ENCODE measurements at regions not wholly inside any gene's neighbourhood (a gene's known extent, or its start where the extent isn't known, plus 50 kb on each side); places are given as distances from the start of the nearest gene placed in this dataset.
A peak's percentile ranks its signal among the peaks of the same experiment; 100 is the strongest.
"Not testable (repeated sequence)": the region's sequence is repeated elsewhere in the genome, so short reads cannot be mapped to it uniquely, and the experiment has no call there.

DNA sequence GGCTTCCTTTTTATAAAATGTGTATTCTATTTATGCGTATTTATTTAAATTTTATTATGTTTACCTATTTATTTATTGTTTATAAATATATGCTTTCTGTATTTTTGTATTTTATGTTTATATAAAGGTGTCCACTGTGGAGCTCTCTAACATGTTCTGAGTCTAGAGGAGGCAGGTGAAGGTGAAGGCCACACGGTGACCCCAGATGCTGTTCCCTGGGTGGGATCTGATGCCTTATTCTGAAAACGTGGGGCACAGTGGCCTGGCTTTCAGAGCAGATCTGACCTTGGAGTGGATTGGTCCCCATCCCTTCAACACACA, 104.7 kb upstream of the SLC7A14 start:
- Mint-ChIP-seq H3K4me1 (no peaks in the 10 kb centered on the region), H3K36me3 (no peaks in the 10 kb centered on the region), H3K4me3 (no peak overlapping the region), H3K27me3 (no peaks in the 10 kb centered on the region), H3K9me3 (no peaks in the 10 kb centered on the region), H3K27ac (no peak overlapping the region)
- no peaks in the 10 kb centered on the region for H3K36me3 ChIP-seq (ENCODE audit: insufficient read depth, low read length)
- H3K27me3 ChIP-seq (ENCODE audit: insufficient read depth, low read length): no peaks in the 10 kb centered on the region
- no peak overlapping the region for H3K4me3 ChIP-seq (ENCODE audit: low read length in 2 of 2)
- no peaks in the 10 kb centered on the region for H3K9me3 ChIP-seq (ENCODE audit: control insufficient read depth in 1 of 2, low read length in 2 of 2)
- intact Hi-C loops (cut with micrococcal nuclease): loop anchor here (1.0 to 2.0 kb wide), 2 partner anchors 276 to 828 kb away; no protein-coding TSS in a partner anchor
- POLR2A ChIA-PET (ENCODE audit: partially characterized antibody): no interaction called here
- DNase-seq: no peak
- H3K4me1 ChIP-seq (ENCODE audit: insufficient read depth, low read length): no peaks in the 10 kb centered on the region
- CTCF ChIA-PET (ENCODE audit: partially characterized antibody): no interaction called here
- H3K27ac ChIP-seq (ENCODE audit: low read depth, low read length): no peak overlapping the region

DNA sequence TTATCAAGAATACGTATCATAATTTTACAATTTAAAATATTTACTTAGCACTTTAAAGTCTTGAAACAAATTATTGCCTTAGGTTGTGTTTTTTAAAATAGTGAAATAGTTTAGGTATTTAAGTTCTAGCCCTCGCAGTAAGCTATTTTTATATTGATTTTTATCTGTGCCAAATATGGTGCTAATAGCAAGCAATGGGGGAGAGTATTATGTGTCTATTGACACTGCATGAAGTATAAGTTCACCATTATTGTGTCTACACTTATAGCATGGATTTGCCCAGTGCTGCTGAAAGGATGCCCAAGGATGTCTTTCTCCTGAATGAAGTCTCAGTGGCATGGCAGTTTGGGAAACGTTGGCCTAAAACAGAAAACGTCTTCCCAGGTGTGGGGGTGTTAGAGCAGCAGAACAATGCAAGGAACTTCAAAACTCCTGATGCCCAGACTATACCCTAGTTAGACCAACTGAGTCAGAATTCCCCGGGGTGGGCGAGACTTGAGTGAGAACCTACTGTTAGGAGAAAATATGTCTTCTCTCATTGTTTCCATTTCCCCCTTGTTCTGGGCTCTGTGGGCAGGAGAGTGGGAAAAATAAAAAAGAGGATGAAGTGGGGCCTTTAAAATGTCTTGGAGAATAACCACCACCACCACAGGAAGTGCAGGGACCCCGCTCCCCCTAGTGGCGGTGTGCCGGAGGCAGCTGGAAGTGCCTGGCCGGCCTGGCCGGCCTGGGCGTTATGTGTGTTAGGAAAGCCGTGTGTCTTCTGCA, 104.2 kb upstream of the SLC7A14 start:
- POLR2A ChIA-PET (ENCODE audit: partially characterized antibody): no interaction called here
- H3K36me3 ChIP-seq (ENCODE audit: insufficient read depth, low read length): no peaks in the 10 kb centered on the region

DNA sequence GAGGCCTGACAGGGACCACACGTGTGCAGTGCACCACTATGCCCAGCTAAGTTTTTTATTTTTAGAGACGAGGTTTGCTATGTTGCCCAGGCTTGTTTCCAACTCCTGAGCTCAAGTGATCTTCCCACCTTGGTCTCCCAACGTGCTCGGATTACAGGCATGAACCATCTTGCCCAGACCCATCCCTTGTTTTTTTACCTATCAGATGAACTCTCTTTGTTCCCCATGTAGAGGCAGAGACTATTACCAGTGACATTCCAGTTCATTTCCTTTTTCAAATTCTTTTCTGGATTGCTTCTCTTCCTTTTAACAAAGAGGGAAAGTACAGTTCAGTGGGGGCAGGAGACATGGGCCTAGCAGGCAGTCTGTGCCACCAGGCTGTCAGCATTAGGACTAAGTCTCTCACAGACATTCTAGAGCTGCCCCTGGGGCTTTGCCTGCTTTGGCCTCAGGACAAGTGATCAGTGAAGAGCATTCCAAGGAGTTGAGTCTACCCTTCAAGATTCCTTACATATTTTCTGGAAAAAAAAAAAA, 103.5 kb upstream of the SLC7A14 start:
- POLR2A ChIA-PET (ENCODE audit: partially characterized antibody): no interaction called here
- no peaks in the 10 kb centered on the region for H3K9me3 ChIP-seq (ENCODE audit: control insufficient read depth in 1 of 2, low read length in 2 of 2)
- no peak overlapping the region for H3K4me3 ChIP-seq (ENCODE audit: low read length in 2 of 2)
- no peaks in the 10 kb centered on the region for H3K4me1 ChIP-seq (ENCODE audit: insufficient read depth, low read length)
- Mint-ChIP-seq H3K4me1 (no peaks in the 10 kb centered on the region), H3K27me3 (no peaks in the 10 kb centered on the region), H3K4me3 (no peak overlapping the region), H3K36me3 (no peaks in the 10 kb centered on the region), H3K9me3 (no peaks in the 10 kb centered on the region), H3K27ac (no peak overlapping the region)
- no peaks in the 10 kb centered on the region for H3K36me3 ChIP-seq (ENCODE audit: insufficient read depth, low read length)
- no peak for DNase-seq
- H3K27me3 ChIP-seq (ENCODE audit: insufficient read depth, low read length): no peaks in the 10 kb centered on the region
- no peak overlapping the region for H3K27ac ChIP-seq (ENCODE audit: low read depth, low read length)
- intact Hi-C loops (cut with micrococcal nuclease): no loop called here
- CTCF ChIA-PET (ENCODE audit: partially characterized antibody): interaction anchor here (1.5 kb wide), 1 partner anchor 276 kb away, joined by 3 read pairs; no protein-coding TSS in a partner anchor

More for the DNA sequence above, 104.2 kb upstream of the SLC7A14 start:
- CTCF ChIA-PET (ENCODE audit: partially characterized antibody): interaction anchor here (1.5 kb wide), 1 partner anchor 276 kb away, joined by 3 read pairs; no protein-coding TSS in a partner anchor
- Mint-ChIP-seq H3K4me3 (no peak overlapping the region), H3K27ac (no peak overlapping the region), H3K4me1 (no peaks in the 10 kb centered on the region), H3K36me3 (no peaks in the 10 kb centered on the region), H3K9me3 (no peaks in the 10 kb centered on the region), H3K27me3 (no peaks in the 10 kb centered on the region)
- no peaks in the 10 kb centered on the region for H3K27me3 ChIP-seq (ENCODE audit: insufficient read depth, low read length)
- no peaks in the 10 kb centered on the region for H3K9me3 ChIP-seq (ENCODE audit: control insufficient read depth in 1 of 2, low read length in 2 of 2)
- no peaks in the 10 kb centered on the region for H3K4me1 ChIP-seq (ENCODE audit: insufficient read depth, low read length)
- H3K4me3 ChIP-seq (ENCODE audit: low read length in 2 of 2): no peak overlapping the region
- no peak overlapping the region for H3K27ac ChIP-seq (ENCODE audit: low read depth, low read length)
- peak in 4 of 5 donors; percentile 1 to 13 (median 7) for DNase-seq
- intact Hi-C loops (cut with micrococcal nuclease): loop anchor here (1.0 to 2.0 kb wide), 2 partner anchors 276 to 827 kb away; no protein-coding TSS in a partner anchor

DNA sequence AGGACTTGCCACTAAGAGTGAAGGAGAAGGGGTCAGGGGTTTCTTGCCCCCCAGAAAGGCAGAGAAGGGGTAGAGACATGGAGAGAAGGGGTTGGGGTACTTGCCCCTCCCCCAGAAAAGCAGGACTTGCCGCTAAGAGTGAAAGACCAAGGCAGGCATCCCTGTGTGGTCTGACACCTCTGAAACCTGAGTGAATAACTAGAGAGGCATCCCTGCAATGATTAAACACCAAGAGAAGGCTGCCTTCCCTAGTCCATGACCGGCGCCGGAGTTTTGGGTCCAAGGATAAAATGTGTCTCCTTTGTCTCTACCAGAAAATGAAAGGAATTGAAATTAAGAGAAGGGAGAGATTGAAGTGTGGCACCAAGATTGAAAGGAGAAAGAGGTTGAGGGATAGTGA, 102.3 kb upstream of the SLC7A14 start:
- H3K36me3 Mint-ChIP-seq; DNase-seq; intact Hi-C loops (cut with micrococcal nuclease); H3K9me3 ChIP-seq (ENCODE audit: control insufficient read depth in 1 of 2, low read length in 2 of 2); H3K4me3 Mint-ChIP-seq; H3K4me1 ChIP-seq (ENCODE audit: insufficient read depth, low read length); H3K36me3 ChIP-seq (ENCODE audit: insufficient read depth, low read length); H3K4me3 ChIP-seq (ENCODE audit: low read length in 2 of 2); H3K27ac ChIP-seq (ENCODE audit: low read depth, low read length); H3K9me3 Mint-ChIP-seq; H3K27me3 ChIP-seq (ENCODE audit: insufficient read depth, low read length); H3K27ac Mint-ChIP-seq; POLR2A ChIA-PET (ENCODE audit: partially characterized antibody); H3K27me3 Mint-ChIP-seq; H3K4me1 Mint-ChIP-seq: not testable (repeated sequence)
- CTCF ChIA-PET (ENCODE audit: partially characterized antibody): interaction anchor here (1.5 kb wide), 1 partner anchor 274 kb away, joined by 3 read pairs; no protein-coding TSS in a partner anchor

- Histone ChIP-seq H3K4me3 (ENCODE audit: low read length in 2 of 2) (no peak overlapping the region), H3K27ac (ENCODE audit: low read depth, low read length) (no peak overlapping the region), H3K9me3 (ENCODE audit: control insufficient read depth in 1 of 2, low read length in 2 of 2) (no peaks in the 10 kb centered on the region), H3K36me3 (ENCODE audit: insufficient read depth, low read length) (no peaks in the 10 kb centered on the region), H3K27me3 (ENCODE audit: insufficient read depth, low read length) (no peaks in the 10 kb centered on the region), H3K4me1 (ENCODE audit: insufficient read depth, low read length) (no peaks in the 10 kb centered on the region)
- H3K4me3 Mint-ChIP-seq: no peak overlapping the region
- ChIA-PET CTCF (ENCODE audit: partially characterized antibody) (no interaction called here), POLR2A (ENCODE audit: partially characterized antibody) (no interaction called here)
- H3K4me1 Mint-ChIP-seq: no peaks in the 10 kb centered on the region
- H3K9me3 Mint-ChIP-seq: peaks cover 0 to 1% (median 0%) of the 10 kb centered on the region in 8 donors
- no peaks in the 10 kb centered on the region for H3K36me3 Mint-ChIP-seq
- peaks cover 5 to 6% of the 10 kb centered on the region in 2 donors for H3K27me3 Mint-ChIP-seq
- intact Hi-C loops (cut with micrococcal nuclease): no loop called here
- no peak for DNase-seq
- no peak overlapping the region for H3K27ac Mint-ChIP-seq
These were observed 94.7 kb upstream of the SLC7A14 start for GRCh38 chr3:170680593-170680992.

- no peaks in the 10 kb centered on the region for H3K9me3 ChIP-seq (ENCODE audit: control insufficient read depth in 1 of 2, low read length in 2 of 2)
- Mint-ChIP-seq H3K4me3 (no peak overlapping the region), H3K9me3 (peaks cover 0 to 1% (median 0%) of the 10 kb centered on the region in 8 donors), H3K4me1 (no peaks in the 10 kb centered on the region), H3K27ac (no peak overlapping the region), H3K27me3 (peaks cover 5 to 6% of the 10 kb centered on the region in 2 donors), H3K36me3 (no peaks in the 10 kb centered on the region)
- no peaks in the 10 kb centered on the region for H3K4me1 ChIP-seq (ENCODE audit: insufficient read depth, low read length)
- no peaks in the 10 kb centered on the region for H3K27me3 ChIP-seq (ENCODE audit: insufficient read depth, low read length)
- ChIA-PET CTCF (ENCODE audit: partially characterized antibody) (no interaction called here), POLR2A (ENCODE audit: partially characterized antibody) (no interaction called here)
- no peak overlapping the region for H3K27ac ChIP-seq (ENCODE audit: low read depth, low read length)
- intact Hi-C loops (cut with micrococcal nuclease): no loop called here
- no peak overlapping the region for H3K4me3 ChIP-seq (ENCODE audit: low read length in 2 of 2)
- H3K36me3 ChIP-seq (ENCODE audit: insufficient read depth, low read length): no peaks in the 10 kb centered on the region
- DNase-seq: no peak
These were observed 93.3 kb upstream of the SLC7A14 start for GRCh38 chr3:170679190-170679589.

DNA sequence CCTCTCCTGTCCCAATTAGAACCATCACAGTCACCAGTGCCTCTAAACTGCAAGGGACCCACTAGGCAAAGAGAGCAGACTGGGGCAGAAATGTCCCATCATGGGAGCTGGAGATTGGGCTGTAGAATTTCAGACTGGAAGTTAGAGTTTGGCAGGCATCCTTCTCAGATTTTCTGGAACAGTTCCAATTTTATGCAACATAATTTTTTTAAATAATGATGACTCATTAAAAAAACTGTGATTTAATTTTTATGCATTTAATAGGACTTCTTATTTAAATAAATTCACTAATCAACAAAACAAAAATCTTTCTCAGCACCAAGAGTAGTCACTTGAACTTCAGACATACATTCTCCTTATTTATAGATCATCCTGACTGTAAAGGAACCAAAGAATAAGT, 84.6 kb upstream of the SLC7A14 start:
- H3K36me3 ChIP-seq (ENCODE audit: insufficient read depth, low read length): no peaks in the 10 kb centered on the region
- Mint-ChIP-seq H3K9me3 (peaks cover 0 to 12% (median 7%) of the 10 kb centered on the region in 8 donors), H3K4me1 (no peaks in the 10 kb centered on the region), H3K27ac (no peak overlapping the region), H3K4me3 (no peak overlapping the region), H3K27me3 (peaks cover 3 to 4% of the 10 kb centered on the region in 2 donors), H3K36me3 (no peaks in the 10 kb centered on the region)
- intact Hi-C loops (cut with micrococcal nuclease): no loop called here
- DNase-seq: no peak
- no peaks in the 10 kb centered on the region for H3K27me3 ChIP-seq (ENCODE audit: insufficient read depth, low read length)
- H3K4me1 ChIP-seq (ENCODE audit: insufficient read depth, low read length): no peaks in the 10 kb centered on the region
- no peak overlapping the region for H3K27ac ChIP-seq (ENCODE audit: low read depth, low read length)
- no peaks in the 10 kb centered on the region for H3K9me3 ChIP-seq (ENCODE audit: control insufficient read depth in 1 of 2, low read length in 2 of 2)
- CTCF ChIA-PET (ENCODE audit: partially characterized antibody): no interaction called here
- no peak overlapping the region for H3K4me3 ChIP-seq (ENCODE audit: low read length in 2 of 2)
- POLR2A ChIA-PET (ENCODE audit: partially characterized antibody): no interaction called here

Data from CD4-positive, alpha-beta memory T cell (primary cell).